ENCODE measurements at regions not wholly inside any gene's neighbourhood (a gene's known extent, or its start where the extent isn't known, plus 50 kb on each side); places are given as distances from the start of the nearest gene placed in this dataset.

- TF ChIP-seq ZNF217 (IDR thresholded peaks at IDR 0.05) (no peak), SUZ12 (IDR thresholded peaks at IDR 0.05; ENCODE audit: unreplicated experiment) (no peak), STAT3 (IDR thresholded peaks at IDR 0.05; ENCODE audit: low read depth, low read length) (no peak), ZNF687 (IDR thresholded peaks at IDR 0.05) (no peak), MLLT1 (IDR thresholded peaks at IDR 0.05) (no peak), FOXM1 (IDR thresholded peaks at IDR 0.05; ENCODE audit: low read depth, low read length) (no peak), BHLHE40 (IDR thresholded peaks at IDR 0.05; ENCODE audit: borderline replicate concordance in 1 of 2, low read depth in 2 of 2, low read length in 1 of 2) (no peak)
Observed at GRCh38 chr1:55474168-55474786, 259.1 kb upstream of the USP24 start (continued).
